ENCODE measurements at regions not wholly inside any gene's neighbourhood (a gene's known extent, or its start where the extent isn't known, plus 50 kb on each side); places are given as distances from the start of the nearest gene placed in this dataset.

DNA sequence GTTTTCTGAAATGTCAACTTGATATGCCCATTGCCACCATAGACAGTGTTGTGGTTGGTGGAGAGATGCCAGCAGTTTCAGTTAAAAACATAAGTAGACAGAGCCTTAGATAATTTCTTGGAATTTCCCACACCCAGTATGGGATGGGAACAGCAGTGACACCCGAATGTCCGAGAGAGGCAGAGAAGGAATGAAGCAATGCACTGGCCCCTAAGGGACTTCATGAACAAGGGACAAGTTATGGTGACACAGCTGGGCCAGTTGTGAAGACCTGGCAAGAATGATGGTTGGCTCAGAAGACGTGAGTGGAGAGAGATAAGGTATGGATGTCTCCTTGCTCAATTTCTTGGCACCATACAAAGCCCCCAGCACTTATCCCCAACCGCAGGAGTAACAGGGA, 165.2 kb upstream of the APCDD1 start:
- BruUV-seq (replicated peaks), result no TSS peak
- ChIA-PET POLR2A (no interaction called here), CTCF (no interaction called here)
- Mint-ChIP-seq H3K27ac (ENCODE audit: unreplicated experiment) (no peak overlapping the region), H3K9me3 (ENCODE audit: unreplicated experiment) (peaks cover 14% of the 10 kb centered on the region), H3K36me3 (ENCODE audit: insufficient read depth, unreplicated experiment) (no peaks in the 10 kb centered on the region), H3K4me3 (ENCODE audit: unreplicated experiment) (no peak overlapping the region), H3K27me3 (ENCODE audit: insufficient read depth, unreplicated experiment) (no peaks in the 10 kb centered on the region), H3K4me1 (ENCODE audit: low read depth, unreplicated experiment) (peaks cover 8% of the 10 kb centered on the region)
- H3K4me1 ChIP-seq, result no peaks in the 10 kb centered on the region
- intact Hi-C loops (cut with micrococcal nuclease; ENCODE audit: unreplicated experiment), result no loop called here
- DNase-seq, result no peak
- TF ChIP-seq, protein P1, sequence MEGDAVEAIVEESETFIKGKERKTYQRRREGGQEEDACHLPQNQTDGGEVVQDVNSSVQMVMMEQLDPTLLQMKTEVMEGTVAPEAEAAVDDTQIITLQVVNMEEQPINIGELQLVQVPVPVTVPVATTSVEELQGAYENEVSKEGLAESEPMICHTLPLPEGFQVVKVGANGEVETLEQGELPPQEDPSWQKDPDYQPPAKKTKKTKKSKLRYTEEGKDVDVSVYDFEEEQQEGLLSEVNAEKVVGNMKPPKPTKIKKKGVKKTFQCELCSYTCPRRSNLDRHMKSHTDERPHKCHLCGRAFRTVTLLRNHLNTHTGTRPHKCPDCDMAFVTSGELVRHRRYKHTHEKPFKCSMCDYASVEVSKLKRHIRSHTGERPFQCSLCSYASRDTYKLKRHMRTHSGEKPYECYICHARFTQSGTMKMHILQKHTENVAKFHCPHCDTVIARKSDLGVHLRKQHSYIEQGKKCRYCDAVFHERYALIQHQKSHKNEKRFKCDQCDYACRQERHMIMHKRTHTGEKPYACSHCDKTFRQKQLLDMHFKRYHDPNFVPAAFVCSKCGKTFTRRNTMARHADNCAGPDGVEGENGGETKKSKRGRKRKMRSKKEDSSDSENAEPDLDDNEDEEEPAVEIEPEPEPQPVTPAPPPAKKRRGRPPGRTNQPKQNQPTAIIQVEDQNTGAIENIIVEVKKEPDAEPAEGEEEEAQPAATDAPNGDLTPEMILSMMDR (IDR thresholded peaks at IDR 0.05; ENCODE audit: insufficient read depth in 1 of 2, low read depth in 1 of 2, low read length in 1 of 2, severe bottlenecking in 1 of 2, unreplicated experiment in 1 of 2), result no peak
- no peaks in the 10 kb centered on the region for H3K36me3 ChIP-seq (ENCODE audit: control insufficient read depth, insufficient read depth, low read length)
- no peaks in the 10 kb centered on the region for H3K27me3 ChIP-seq (replicated peaks; ENCODE audit: control insufficient read depth, insufficient read depth, low read length)
- no peak overlapping the region for H3K4me3 ChIP-seq (ENCODE audit: low read depth, low read length)
- H3K9me3 ChIP-seq, result no peaks in the 10 kb centered on the region

DNA sequence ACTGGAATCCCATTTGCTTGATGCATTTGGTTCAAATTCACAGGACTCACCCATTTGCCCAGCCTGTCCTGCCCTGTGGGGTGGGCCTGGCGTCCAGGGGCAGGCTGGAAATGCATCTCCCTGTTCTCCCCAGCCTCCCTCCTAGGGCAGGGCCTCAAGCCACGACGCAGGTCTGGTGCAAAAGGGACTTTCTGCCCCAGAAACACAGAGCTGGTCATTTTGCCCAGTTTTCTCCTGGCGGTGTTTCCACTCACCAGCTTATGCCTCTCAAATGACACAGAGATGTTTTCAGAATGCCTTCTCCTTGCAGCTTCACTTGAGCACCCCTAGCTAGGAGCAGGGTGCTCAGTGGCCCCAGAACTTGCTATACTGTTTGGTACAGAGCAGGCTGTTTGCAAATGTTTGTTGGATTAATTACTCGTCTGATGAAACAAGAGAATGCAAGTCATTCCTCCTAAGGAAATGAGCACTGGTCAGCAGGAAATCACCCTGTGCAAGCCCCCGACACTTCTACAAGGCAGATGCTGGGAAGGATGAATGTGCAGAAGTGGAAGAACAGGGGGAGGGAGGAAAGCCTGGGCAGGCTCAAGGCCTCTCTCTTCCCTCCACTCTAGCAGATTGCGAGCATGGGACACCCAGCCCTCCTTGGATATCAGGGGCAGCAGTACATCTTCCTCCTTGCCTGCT, 164.3 kb upstream of the APCDD1 start:
- H3K9me3 Mint-ChIP-seq (ENCODE audit: unreplicated experiment), result peaks cover 14% of the 10 kb centered on the region
- H3K4me3 ChIP-seq (ENCODE audit: low read depth, low read length), result no peak overlapping the region
- no TSS peak for BruUV-seq (replicated peaks)
- H3K4me1 ChIP-seq, result no peaks in the 10 kb centered on the region
- no peaks in the 10 kb centered on the region for H3K36me3 Mint-ChIP-seq (ENCODE audit: insufficient read depth, unreplicated experiment)
- POLR2A ChIA-PET, result no interaction called here
- no peak for DNase-seq
- peaks cover 8% of the 10 kb centered on the region for H3K4me1 Mint-ChIP-seq (ENCODE audit: low read depth, unreplicated experiment)
- H3K36me3 ChIP-seq (ENCODE audit: control insufficient read depth, insufficient read depth, low read length), result no peaks in the 10 kb centered on the region
- CTCF ChIA-PET, result no interaction called here
- intact Hi-C loops (cut with micrococcal nuclease; ENCODE audit: unreplicated experiment), result no loop called here
- no peak overlapping the region for H3K4me3 Mint-ChIP-seq (ENCODE audit: unreplicated experiment)
- H3K27ac Mint-ChIP-seq (ENCODE audit: unreplicated experiment), result no peak overlapping the region
- H3K9me3 ChIP-seq, result no peaks in the 10 kb centered on the region
- no peaks in the 10 kb centered on the region for H3K27me3 ChIP-seq (replicated peaks; ENCODE audit: control insufficient read depth, insufficient read depth, low read length)
- H3K27me3 Mint-ChIP-seq (ENCODE audit: insufficient read depth, unreplicated experiment), result no peaks in the 10 kb centered on the region
- TF ChIP-seq, protein P1 (IDR thresholded peaks at IDR 0.05; ENCODE audit: insufficient read depth in 1 of 2, low read depth in 1 of 2, low read length in 1 of 2, severe bottlenecking in 1 of 2, unreplicated experiment in 1 of 2), result no peak

GRCh38 chr18:10290638-10291235, 163.7 kb upstream of the APCDD1 start:
- TF ChIP-seq, protein P1 (IDR thresholded peaks at IDR 0.05; ENCODE audit: insufficient read depth in 1 of 2, low read depth in 1 of 2, low read length in 1 of 2, severe bottlenecking in 1 of 2, unreplicated experiment in 1 of 2), result no peak
- DNase-seq, result no peak
- Histone ChIP-seq H3K4me3 (ENCODE audit: low read depth, low read length) (no peak overlapping the region), H3K9me3 (no peaks in the 10 kb centered on the region), H3K36me3 (ENCODE audit: control insufficient read depth, insufficient read depth, low read length) (no peaks in the 10 kb centered on the region), H3K4me1 (no peaks in the 10 kb centered on the region), H3K27me3 (replicated peaks; ENCODE audit: control insufficient read depth, insufficient read depth, low read length) (no peaks in the 10 kb centered on the region)
- ChIA-PET CTCF (no interaction called here), POLR2A (no interaction called here)
- Mint-ChIP-seq H3K9me3 (ENCODE audit: unreplicated experiment) (peaks cover 14% of the 10 kb centered on the region), H3K4me3 (ENCODE audit: unreplicated experiment) (no peak overlapping the region), H3K4me1 (ENCODE audit: low read depth, unreplicated experiment) (peaks cover 8% of the 10 kb centered on the region), H3K27me3 (ENCODE audit: insufficient read depth, unreplicated experiment) (no peaks in the 10 kb centered on the region), H3K27ac (ENCODE audit: unreplicated experiment) (no peak overlapping the region), H3K36me3 (ENCODE audit: insufficient read depth, unreplicated experiment) (no peaks in the 10 kb centered on the region)
- intact Hi-C loops (cut with micrococcal nuclease; ENCODE audit: unreplicated experiment), result no loop called here
- BruUV-seq (replicated peaks), result no TSS peak
